ENCODE measurements at regions not wholly inside any gene's neighbourhood (a gene's known extent, or its start where the extent isn't known, plus 50 kb on each side); places are given as distances from the start of the nearest gene placed in this dataset.

GRCh38 chr7:25926009-25926408 is 226.0 kb upstream of the NFE2L3 start:
- CTCF ChIA-PET = no interaction called here
- H3K27ac ChIP-seq (ENCODE audit: low read length) = no peak overlapping the region
- no peak overlapping the region for H2AFZ ChIP-seq (ENCODE audit: low read length)
- POLR2A ChIA-PET (ENCODE audit: unreplicated experiment) = no interaction called here
- TF ChIP-seq EZH2 (IDR thresholded peaks at IDR 0.05; ENCODE audit: low read length, unreplicated experiment) = no peak
- TF ChIP-seq, protein P1, sequence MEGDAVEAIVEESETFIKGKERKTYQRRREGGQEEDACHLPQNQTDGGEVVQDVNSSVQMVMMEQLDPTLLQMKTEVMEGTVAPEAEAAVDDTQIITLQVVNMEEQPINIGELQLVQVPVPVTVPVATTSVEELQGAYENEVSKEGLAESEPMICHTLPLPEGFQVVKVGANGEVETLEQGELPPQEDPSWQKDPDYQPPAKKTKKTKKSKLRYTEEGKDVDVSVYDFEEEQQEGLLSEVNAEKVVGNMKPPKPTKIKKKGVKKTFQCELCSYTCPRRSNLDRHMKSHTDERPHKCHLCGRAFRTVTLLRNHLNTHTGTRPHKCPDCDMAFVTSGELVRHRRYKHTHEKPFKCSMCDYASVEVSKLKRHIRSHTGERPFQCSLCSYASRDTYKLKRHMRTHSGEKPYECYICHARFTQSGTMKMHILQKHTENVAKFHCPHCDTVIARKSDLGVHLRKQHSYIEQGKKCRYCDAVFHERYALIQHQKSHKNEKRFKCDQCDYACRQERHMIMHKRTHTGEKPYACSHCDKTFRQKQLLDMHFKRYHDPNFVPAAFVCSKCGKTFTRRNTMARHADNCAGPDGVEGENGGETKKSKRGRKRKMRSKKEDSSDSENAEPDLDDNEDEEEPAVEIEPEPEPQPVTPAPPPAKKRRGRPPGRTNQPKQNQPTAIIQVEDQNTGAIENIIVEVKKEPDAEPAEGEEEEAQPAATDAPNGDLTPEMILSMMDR (conservative IDR thresholded peaks at IDR 0.05; ENCODE audit: low read depth, low read length) = no peak
- TF ChIP-seq EZH2phosphoT487 (IDR thresholded peaks at IDR 0.05; ENCODE audit: borderline replicate concordance, low read length) = no peak
- no peaks in the 10 kb centered on the region for H3K36me3 ChIP-seq (ENCODE audit: low read depth, low read length)
- no peaks in the 10 kb centered on the region for H3K79me2 ChIP-seq (ENCODE audit: low read length)
- no peak overlapping the region for H3K9ac ChIP-seq (ENCODE audit: low read length)
- intact Hi-C loops (cut with micrococcal nuclease) = no loop called here
- no TSS peak for BruUV-seq (replicated peaks)
- peak; percentile 19 for DNase-seq
- peaks cover 15% of the 10 kb centered on the region for H3K27me3 ChIP-seq (ENCODE audit: low read length)
- no peaks in the 10 kb centered on the region for H4K20me1 ChIP-seq (ENCODE audit: low read length)
- H3K9me3 ChIP-seq (ENCODE audit: low read length) = no peaks in the 10 kb centered on the region
- H3F3A ChIP-seq (ENCODE audit: low read length, unreplicated experiment) = peaks cover 3% of the 10 kb centered on the region
- no peak overlapping the region for H3K4me3 ChIP-seq (ENCODE audit: low read length)
- ATAC-seq = no peak
- H3K9me2 ChIP-seq (replicated peaks; ENCODE audit: low read length) = no peaks in the 10 kb centered on the region
- H3K4me2 ChIP-seq (ENCODE audit: low read length) = no peak overlapping the region
- peaks cover 12% of the 10 kb centered on the region; the same call in 1 of the 2 replicates for H3K4me1 ChIP-seq (ENCODE audit: insufficient read depth, low read length)

GRCh38 chr7:25926451-25926850 is 225.5 kb upstream of the NFE2L3 start:
- ChIA-PET CTCF (no interaction called here), POLR2A (ENCODE audit: unreplicated experiment) (no interaction called here)
- Histone ChIP-seq H3K4me3 (ENCODE audit: low read length) (no peak overlapping the region), H3K4me1 (ENCODE audit: insufficient read depth, low read length) (peaks cover 12% of the 10 kb centered on the region; the same call in 1 of the 2 replicates), H3K9me2 (replicated peaks; ENCODE audit: low read length) (no peaks in the 10 kb centered on the region), H3K79me2 (ENCODE audit: low read length) (no peaks in the 10 kb centered on the region), H3K27ac (ENCODE audit: low read length) (no peak overlapping the region), H3K9me3 (ENCODE audit: low read length) (no peaks in the 10 kb centered on the region), H3F3A (ENCODE audit: low read length, unreplicated experiment) (peaks cover 3% of the 10 kb centered on the region), H2AFZ (ENCODE audit: low read length) (no peak overlapping the region), H4K20me1 (ENCODE audit: low read length) (no peaks in the 10 kb centered on the region), H3K9ac (ENCODE audit: low read length) (no peak overlapping the region), H3K36me3 (ENCODE audit: low read depth, low read length) (no peaks in the 10 kb centered on the region), H3K4me2 (ENCODE audit: low read length) (no peak overlapping the region), H3K27me3 (ENCODE audit: low read length) (peaks cover 15% of the 10 kb centered on the region)
- intact Hi-C loops (cut with micrococcal nuclease) = no loop called here
- DNase-seq = no peak
- TF ChIP-seq EZH2 (IDR thresholded peaks at IDR 0.05; ENCODE audit: low read length, unreplicated experiment) = no peak
- no TSS peak for BruUV-seq (replicated peaks)
- ATAC-seq = no peak

DNA sequence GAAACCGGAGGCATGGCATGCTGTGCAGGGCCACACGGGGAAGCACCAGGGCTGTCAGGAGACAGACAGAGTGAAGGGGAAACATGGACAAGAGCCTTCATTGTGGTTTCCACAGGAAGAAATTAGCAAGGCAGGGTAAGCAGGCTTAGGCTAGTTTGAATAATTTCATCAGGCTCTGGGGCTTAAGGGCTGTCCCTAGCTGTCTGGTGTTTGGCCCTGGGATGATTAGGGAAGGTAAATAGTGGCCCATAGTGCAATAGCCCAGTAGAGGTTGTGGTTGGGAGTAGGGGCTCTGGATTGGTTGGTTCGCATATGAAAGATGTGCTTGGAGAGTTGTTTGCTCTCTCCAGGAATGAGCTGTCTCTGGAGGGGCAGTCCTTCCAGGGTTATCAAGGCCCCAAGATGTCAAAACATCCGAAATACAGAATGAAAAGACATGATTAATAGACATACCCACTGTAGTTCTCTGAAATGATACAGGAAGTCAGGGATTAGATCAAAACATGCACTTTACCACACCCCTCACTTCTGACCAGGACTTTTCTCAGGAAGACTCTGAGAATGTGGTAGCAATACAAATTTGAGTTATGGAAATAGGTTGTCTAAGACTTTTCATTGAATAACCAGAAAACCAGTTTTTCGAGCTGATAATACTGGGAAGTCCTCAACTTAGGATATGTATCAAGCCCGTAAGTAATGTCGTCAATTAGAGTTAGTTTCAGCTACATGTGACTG is 224.9 kb upstream of the NFE2L3 start:
- BruUV-seq (replicated peaks) = no TSS peak
- no peaks in the 10 kb centered on the region for H3K79me2 ChIP-seq (ENCODE audit: low read length)
- ChIA-PET POLR2A (ENCODE audit: unreplicated experiment) (no interaction called here), CTCF (no interaction called here)
- ATAC-seq (no peak), DNase-seq (no peak)
- peaks cover 9% of the 10 kb centered on the region; the same call in 1 of the 2 replicates for H3K4me1 ChIP-seq (ENCODE audit: insufficient read depth, low read length)
- no peaks in the 10 kb centered on the region for H3K9me2 ChIP-seq (replicated peaks; ENCODE audit: low read length)
- peaks cover 3% of the 10 kb centered on the region for H3F3A ChIP-seq (ENCODE audit: low read length, unreplicated experiment)
- no peak overlapping the region for H3K27ac ChIP-seq (ENCODE audit: low read length)
- H3K36me3 ChIP-seq (ENCODE audit: low read depth, low read length) = no peaks in the 10 kb centered on the region
- no peak overlapping the region for H3K4me3 ChIP-seq (ENCODE audit: low read length)
- H4K20me1 ChIP-seq (ENCODE audit: low read length) = no peaks in the 10 kb centered on the region
- no peaks in the 10 kb centered on the region for H3K9me3 ChIP-seq (ENCODE audit: low read length)
- TF ChIP-seq EZH2 (IDR thresholded peaks at IDR 0.05; ENCODE audit: low read length, unreplicated experiment) = no peak
- TF ChIP-seq, protein P1 (conservative IDR thresholded peaks at IDR 0.05; ENCODE audit: low read depth, low read length) = no peak
- no peak for TF ChIP-seq EZH2phosphoT487 (IDR thresholded peaks at IDR 0.05; ENCODE audit: borderline replicate concordance, low read length)
- peaks cover 15% of the 10 kb centered on the region for H3K27me3 ChIP-seq (ENCODE audit: low read length)
- H2AFZ ChIP-seq (ENCODE audit: low read length) = no peak overlapping the region
- intact Hi-C loops (cut with micrococcal nuclease) = no loop called here
- no peak overlapping the region for H3K9ac ChIP-seq (ENCODE audit: low read length)
- H3K4me2 ChIP-seq (ENCODE audit: low read length) = no peak overlapping the region

Measured in PC-3 (cell line).